ENCODE measurements at regions not wholly inside any gene's neighbourhood (a gene's known extent, or its start where the extent isn't known, plus 50 kb on each side); places are given as distances from the start of the nearest gene placed in this dataset.

GRCh38 chr7:54859545-54859944 is 100.5 kb upstream of the SEC61G start:
- Histone ChIP-seq H3K27ac (ENCODE audit: low read depth) (no peak overlapping the region), H3K4me1 (ENCODE audit: insufficient read depth) (peaks cover 5% of the 10 kb centered on the region; the same call in 1 of the 2 replicates), H3F3A (replicated peaks; ENCODE audit: low read depth) (no peaks in the 10 kb centered on the region), H3K79me2 (replicated peaks; ENCODE audit: insufficient read depth) (no peaks in the 10 kb centered on the region), H3K27me3 (ENCODE audit: insufficient read depth) (no peaks in the 10 kb centered on the region), H3K4me2 (no peak overlapping the region), H3K4me3 (no peak overlapping the region), H2AFZ (no peak overlapping the region), H3K36me3 (ENCODE audit: insufficient read depth) (no peaks in the 10 kb centered on the region), H3K9me2 (ENCODE audit: insufficient read depth) (0 out of 2 replicates have a peak, but pooled peaks cover 4% of the 10 kb centered on the region), H4K20me1 (replicated peaks; ENCODE audit: insufficient read depth) (no peaks in the 10 kb centered on the region)
- H3K4me1 Mint-ChIP-seq = peaks cover 7% of the 10 kb centered on the region
- H3K36me3 Mint-ChIP-seq (ENCODE audit: low read depth) = peaks cover 4% of the 10 kb centered on the region; the same call in 1 of the 3 replicates
- ATAC-seq = no peak
- peaks cover 6% of the 10 kb centered on the region; the same call in 2 of the 3 replicates for H3K9me3 Mint-ChIP-seq
- DNase-seq (ENCODE audit: low spot score) = no peak
- H3K4me3 Mint-ChIP-seq = no peak overlapping the region
- H3K27me3 Mint-ChIP-seq (ENCODE audit: insufficient read depth, low read depth, poor library complexity) = no peaks in the 10 kb centered on the region
- no peak overlapping the region for H3K27ac Mint-ChIP-seq
- TF ChIP-seq ZNF462 (CRISPR knock-in tag; IDR thresholded peaks at IDR 0.05) (no peak), EZH2phosphoT487 (IDR thresholded peaks at IDR 0.05; ENCODE audit: unreplicated experiment) (no peak), STAT1 (IDR thresholded peaks at IDR 0.05; ENCODE audit: unreplicated experiment) (no peak), ZNF331 (CRISPR knock-in tag; IDR thresholded peaks at IDR 0.05; ENCODE audit: low read depth) (no peak), EZH2 (IDR thresholded peaks at IDR 0.05; ENCODE audit: low read depth, unreplicated experiment) (no peak), ZNF114 (CRISPR knock-in tag; IDR thresholded peaks at IDR 0.05) (no peak), NANOG (IDR thresholded peaks at IDR 0.05; ENCODE audit: borderline replicate concordance) (no peak), CREB1 (CRISPR knock-in tag; IDR thresholded peaks at IDR 0.05; ENCODE audit: low read depth) (no peak), CTCF (conservative IDR thresholded peaks at IDR 0.05; ENCODE audit: low read depth in 2 of 2) (no peak), POLR2AphosphoS5 (IDR thresholded peaks at IDR 0.05; ENCODE audit: low read depth) (no peak), JUNB (IDR thresholded peaks at IDR 0.05; ENCODE audit: unreplicated experiment) (no peak), ETS1 (IDR thresholded peaks at IDR 0.05) (no peak), REST (IDR thresholded peaks at IDR 0.05; ENCODE audit: unreplicated experiment) (no peak)

All from GM23338 (cell line).